Smooth muscle cell (in vitro differentiated cells): ENCODE measurements at regions not wholly inside any gene's neighbourhood (a gene's known extent, or its start where the extent isn't known, plus 50 kb on each side); places are given as distances from the start of the nearest gene placed in this dataset.

Experiments used
- DNase-seq: peaks from one replicate; lab custom pipeline; 2025; ENCODE audit not compliant: unreplicated experiment; lab: John Stamatoyannopoulos, UW
- H2AFZ ChIP-seq: fragments of 200-600 bp; sonication (generic); 2 replicates; pipeline ENCODE4 v1.6.0; 2016; ENCODE audit warnings: antibody characterized with exemption, low read depth, mild to moderate bottlenecking
- H3F3A ChIP-seq: fragments of 200-600 bp; sonication (generic); 2 replicates; pipeline ENCODE4 v1.6.0; 2017; ENCODE audit warnings: antibody characterized with exemption, low read depth
- H3K27ac ChIP-seq: fragments of 200-600 bp; sonication (generic); 2 replicates; pipeline ENCODE4 v1.5.1; 2016; ENCODE audit warnings: low read depth, mild to moderate bottlenecking
- H3K27me3 ChIP-seq: fragments of 200-600 bp; sonication (generic); 2 replicates; pipeline ENCODE4 v1.6.1; 2016; ENCODE audit warnings: low read depth, mild to moderate bottlenecking
- H3K36me3 ChIP-seq: fragments of 200-600 bp; sonication (generic); 2 replicates; pipeline ENCODE4 v1.5.1; 2016; ENCODE audit warnings: low read depth
- H3K4me1 ChIP-seq: fragments of 200-600 bp; sonication (generic); 2 replicates; pipeline ENCODE4 v1.5.1; 2016; ENCODE audit warnings: low read depth
- H3K4me2 ChIP-seq: fragments of 200-600 bp; sonication (generic); 2 replicates; pipeline ENCODE4 v1.6.0; 2016; ENCODE audit warnings: mild to moderate bottlenecking
- H3K4me3 ChIP-seq: fragments of 200-600 bp; sonication (generic); 2 replicates; pipeline ENCODE4 v1.5.1; 2016; ENCODE audit warnings: mild to moderate bottlenecking
- H3K79me2 ChIP-seq: fragments of 200-600 bp; sonication (generic); 2 replicates; pipeline ENCODE4 v1.6.0; 2016; ENCODE audit warnings: low read depth, mild to moderate bottlenecking
- H3K9ac ChIP-seq: fragments of 200-600 bp; sonication (generic); 2 replicates; pipeline ENCODE4 v1.6.0; 2016; ENCODE audit warnings: low read depth
- H3K9me3 ChIP-seq: fragments of 200-600 bp; sonication (generic); replicated peaks from 2 replicates; pipeline ENCODE4 v1.5.1; 2016; ENCODE audit warnings: low read depth
- H4K20me1 ChIP-seq: fragments of 200-600 bp; sonication (generic); 2 replicates; pipeline ENCODE4 v1.6.0; 2016; ENCODE audit warnings: low read depth
- CTCF ChIP-seq: fragments of 200-600 bp; sonication (generic); IDR thresholded peaks from 2 replicates; pipeline ENCODE4 v1.5.1; 2017; ENCODE audit warnings: borderline replicate concordance, mild to moderate bottlenecking, antibody characterized with exemption; ENCODE audit not compliant: insufficient read depth, poor library complexity, severe bottlenecking
- WGBS: methylation state at CpG from one replicate; pipeline ENCODE4 v1.1.7; 2016; ENCODE audit warnings: low lambda C conversion rate; 5-methylcytosine and 5-hydroxymethylcytosine counted together

GRCh38 chr13:40120781-40121180, 465.3 kb downstream of the COG6 start:
- no peak overlapping the region for H3K4me3 ChIP-seq
- no peaks in the 10 kb centered on the region for H3F3A ChIP-seq
- H3K9ac ChIP-seq: no peak overlapping the region
- 75% methylated on average over 3 of the region's 4 CpGs for WGBS
- DNase-seq: no peak
- no peaks in the 10 kb centered on the region for H3K27me3 ChIP-seq
- H3K9me3 ChIP-seq: no peaks in the 10 kb centered on the region
- no peak overlapping the region for H2AFZ ChIP-seq
- no peak overlapping the region for H3K4me2 ChIP-seq
- no peaks in the 10 kb centered on the region for H3K36me3 ChIP-seq
- no peak for TF ChIP-seq CTCF
- H3K27ac ChIP-seq: peak overlapping the region; percentile 28
- H3K79me2 ChIP-seq: no peaks in the 10 kb centered on the region
- no peaks in the 10 kb centered on the region for H4K20me1 ChIP-seq
- H3K4me1 ChIP-seq: peaks cover 10% of the 10 kb centered on the region

GRCh38 chr13:40121722-40122121, 466.3 kb downstream of the COG6 start:
- Histone ChIP-seq H3K9ac (no peak overlapping the region), H3K4me1 (peaks cover 4% of the 10 kb centered on the region), H2AFZ (no peak overlapping the region)

GRCh38 chr13:40123962-40124632, 468.6 kb downstream of the COG6 start:
- TF ChIP-seq CTCF: no peak
- no peaks in the 10 kb centered on the region for H3K27me3 ChIP-seq
- H3K4me1 ChIP-seq: peaks cover 4% of the 10 kb centered on the region
- no peak overlapping the region for H3K9ac ChIP-seq
- H3K36me3 ChIP-seq: no peaks in the 10 kb centered on the region
- H3K9me3 ChIP-seq: no peaks in the 10 kb centered on the region
- no peak overlapping the region for H3K4me2 ChIP-seq
- H2AFZ ChIP-seq: no peak overlapping the region
- DNase-seq: no peak
- no peaks in the 10 kb centered on the region for H3F3A ChIP-seq
- no peak overlapping the region for H3K4me3 ChIP-seq
- H3K79me2 ChIP-seq: no peaks in the 10 kb centered on the region
- H3K27ac ChIP-seq: no peak overlapping the region
- 94% methylated on average over 2 of the region's 2 CpGs for WGBS
- H4K20me1 ChIP-seq: no peaks in the 10 kb centered on the region

More at GRCh38 chr13:40121722-40122121, 466.3 kb downstream of the COG6 start:
- Histone ChIP-seq H3K27me3 (no peaks in the 10 kb centered on the region), H3F3A (no peaks in the 10 kb centered on the region), H3K27ac (no peak overlapping the region), H3K36me3 (no peaks in the 10 kb centered on the region), H4K20me1 (no peaks in the 10 kb centered on the region), H3K4me2 (no peak overlapping the region), H3K9me3 (no peaks in the 10 kb centered on the region), H3K79me2 (no peaks in the 10 kb centered on the region), H3K4me3 (no peak overlapping the region)
- TF ChIP-seq CTCF: no peak
- DNase-seq: no peak
- 64% methylated on average over 2 of the region's 2 CpGs for WGBS

DNA sequence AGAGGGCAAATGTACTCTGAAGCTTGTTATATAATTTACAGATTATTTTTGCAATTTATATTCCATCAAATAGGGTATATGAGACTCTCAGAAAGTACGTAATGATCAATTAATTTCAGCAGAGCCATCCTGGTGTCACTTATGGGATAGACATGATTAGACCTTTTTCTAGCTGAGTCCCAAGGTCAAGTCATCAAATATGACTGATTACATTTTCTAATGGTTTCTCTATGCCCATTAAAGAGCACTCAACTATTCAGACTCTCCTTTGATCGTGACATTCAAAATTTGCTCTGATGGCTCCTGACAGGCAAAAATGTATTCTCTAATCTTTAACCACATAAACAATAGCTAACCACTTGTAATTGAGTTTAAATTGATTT, 469.2 kb downstream of the COG6 start:
- peaks cover 4% of the 10 kb centered on the region for H3K4me1 ChIP-seq
- H3K27me3 ChIP-seq: no peaks in the 10 kb centered on the region
- no peak overlapping the region for H3K9ac ChIP-seq
- 90% methylated on average over 2 of the region's 2 CpGs for WGBS
- H3K36me3 ChIP-seq: no peaks in the 10 kb centered on the region
- no peak overlapping the region for H3K27ac ChIP-seq
- DNase-seq: no peak
- no peak for TF ChIP-seq CTCF
- no peak overlapping the region for H3K4me3 ChIP-seq
- H3K4me2 ChIP-seq: no peak overlapping the region
- no peak overlapping the region for H2AFZ ChIP-seq
- H4K20me1 ChIP-seq: no peaks in the 10 kb centered on the region
- no peaks in the 10 kb centered on the region for H3F3A ChIP-seq
- no peaks in the 10 kb centered on the region for H3K9me3 ChIP-seq
- H3K79me2 ChIP-seq: no peaks in the 10 kb centered on the region
